ENCODE measurements at regions not wholly inside any gene's neighbourhood (a gene's known extent, or its start where the extent isn't known, plus 50 kb on each side); places are given as distances from the start of the nearest gene placed in this dataset.

DNA sequence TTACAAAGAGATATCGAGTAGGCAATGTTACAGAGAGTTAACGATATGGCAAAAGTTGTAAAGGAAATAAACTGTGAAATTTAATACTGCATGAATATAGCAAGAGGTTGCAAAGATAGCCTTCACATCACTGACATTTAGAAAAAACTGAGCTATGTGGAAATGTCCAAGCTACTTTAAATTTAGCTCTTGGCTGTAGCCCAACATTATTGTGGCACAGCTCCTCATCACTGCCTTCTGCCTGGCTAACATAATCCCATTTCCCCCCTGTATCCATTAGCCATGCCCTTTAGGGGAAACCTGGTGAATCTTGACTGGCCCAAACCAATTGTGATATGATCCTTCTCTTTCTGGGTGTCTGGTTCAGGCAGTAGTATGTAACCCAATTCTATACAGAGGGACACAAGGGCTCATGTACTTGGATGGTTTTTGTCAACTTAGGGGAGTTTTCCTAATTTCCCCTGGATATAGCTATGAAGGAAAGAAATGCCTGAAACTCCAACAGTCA is 115.4 kb downstream of the PFDN4 start:
- H3K4me3 ChIP-seq = no peak overlapping the region
- TF ChIP-seq, protein P1, sequence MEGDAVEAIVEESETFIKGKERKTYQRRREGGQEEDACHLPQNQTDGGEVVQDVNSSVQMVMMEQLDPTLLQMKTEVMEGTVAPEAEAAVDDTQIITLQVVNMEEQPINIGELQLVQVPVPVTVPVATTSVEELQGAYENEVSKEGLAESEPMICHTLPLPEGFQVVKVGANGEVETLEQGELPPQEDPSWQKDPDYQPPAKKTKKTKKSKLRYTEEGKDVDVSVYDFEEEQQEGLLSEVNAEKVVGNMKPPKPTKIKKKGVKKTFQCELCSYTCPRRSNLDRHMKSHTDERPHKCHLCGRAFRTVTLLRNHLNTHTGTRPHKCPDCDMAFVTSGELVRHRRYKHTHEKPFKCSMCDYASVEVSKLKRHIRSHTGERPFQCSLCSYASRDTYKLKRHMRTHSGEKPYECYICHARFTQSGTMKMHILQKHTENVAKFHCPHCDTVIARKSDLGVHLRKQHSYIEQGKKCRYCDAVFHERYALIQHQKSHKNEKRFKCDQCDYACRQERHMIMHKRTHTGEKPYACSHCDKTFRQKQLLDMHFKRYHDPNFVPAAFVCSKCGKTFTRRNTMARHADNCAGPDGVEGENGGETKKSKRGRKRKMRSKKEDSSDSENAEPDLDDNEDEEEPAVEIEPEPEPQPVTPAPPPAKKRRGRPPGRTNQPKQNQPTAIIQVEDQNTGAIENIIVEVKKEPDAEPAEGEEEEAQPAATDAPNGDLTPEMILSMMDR (IDR thresholded peaks at IDR 0.05; ENCODE audit: control extremely low read depth, extremely low read depth) = no peak
- no peak for ATAC-seq (ENCODE audit: insufficient read depth, low FRiP score)
- peaks cover 0 to 4% (median 0%) of the 10 kb centered on the region in 5 donors for H3K4me1 ChIP-seq (ENCODE audit: control insufficient read depth in 5 of 5, insufficient read depth in 5 of 5, low read length in 5 of 5)
- H3K9ac ChIP-seq (ENCODE audit: insufficient read depth in 1 of 2, low read length in 2 of 2) = no peak overlapping the region
- 80 to 91% methylated on average over 2 of the region's 2 CpGs for WGBS, 2 donors
- no peaks in the 10 kb centered on the region for H3K36me3 ChIP-seq (ENCODE audit: control insufficient read depth in 4 of 4, insufficient read depth in 4 of 4, low read length in 4 of 4)
- DNase-seq = peak in 1 of 3 donors; percentile 28
- no peak overlapping the region for H3K27ac ChIP-seq (ENCODE audit: low read depth in 1 of 2, low read length in 1 of 2)
- no peaks in the 10 kb centered on the region for H3K9me3 ChIP-seq (ENCODE audit: control insufficient read depth in 4 of 4, insufficient read depth in 3 of 4, low read length in 3 of 4)
- H3K27me3 ChIP-seq (ENCODE audit: control insufficient read depth in 3 of 3, insufficient read depth in 3 of 3, low read length in 2 of 3) = no peaks in the 10 kb centered on the region

DNA sequence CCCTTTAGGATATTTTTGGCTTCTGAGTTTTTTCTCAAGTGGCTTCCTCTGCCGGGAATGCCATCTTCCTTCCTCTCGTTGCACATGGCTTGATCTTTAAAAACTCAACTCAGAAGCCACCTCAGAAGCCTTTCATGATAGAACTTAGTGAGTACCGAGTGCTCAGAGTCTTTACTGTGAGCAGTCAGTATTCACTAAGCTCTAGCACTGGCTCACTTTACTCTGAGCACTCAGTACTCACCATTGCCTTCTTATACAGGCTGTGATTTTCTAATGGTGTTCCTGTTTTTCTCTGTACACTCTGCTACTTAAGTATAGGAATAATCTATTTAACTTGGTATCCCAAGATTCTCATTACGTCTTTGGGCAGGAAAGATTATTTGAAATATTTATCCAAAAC is 116.2 kb downstream of the PFDN4 start:
- Histone ChIP-seq H3K9ac (ENCODE audit: insufficient read depth in 1 of 2, low read length in 2 of 2) (no peak overlapping the region), H3K4me1 (ENCODE audit: control insufficient read depth in 5 of 5, insufficient read depth in 5 of 5, low read length in 5 of 5) (peaks cover 0 to 4% (median 0%) of the 10 kb centered on the region in 5 donors), H3K27ac (ENCODE audit: low read depth in 1 of 2, low read length in 1 of 2) (no peak overlapping the region), H3K9me3 (ENCODE audit: control insufficient read depth in 4 of 4, insufficient read depth in 3 of 4, low read length in 3 of 4) (no peaks in the 10 kb centered on the region), H3K4me3 (no peak overlapping the region), H3K36me3 (ENCODE audit: control insufficient read depth in 4 of 4, insufficient read depth in 4 of 4, low read length in 4 of 4) (no peaks in the 10 kb centered on the region), H3K27me3 (ENCODE audit: control insufficient read depth in 3 of 3, insufficient read depth in 3 of 3, low read length in 2 of 3) (no peaks in the 10 kb centered on the region)
- WGBS, 2 donors = 66 to 80% methylated on average over 4 of the region's 4 CpGs
- ATAC-seq (ENCODE audit: insufficient read depth, low FRiP score) (no peak), DNase-seq (no peak)
- TF ChIP-seq, protein P1 (IDR thresholded peaks at IDR 0.05; ENCODE audit: control extremely low read depth, extremely low read depth) = no peak

DNA sequence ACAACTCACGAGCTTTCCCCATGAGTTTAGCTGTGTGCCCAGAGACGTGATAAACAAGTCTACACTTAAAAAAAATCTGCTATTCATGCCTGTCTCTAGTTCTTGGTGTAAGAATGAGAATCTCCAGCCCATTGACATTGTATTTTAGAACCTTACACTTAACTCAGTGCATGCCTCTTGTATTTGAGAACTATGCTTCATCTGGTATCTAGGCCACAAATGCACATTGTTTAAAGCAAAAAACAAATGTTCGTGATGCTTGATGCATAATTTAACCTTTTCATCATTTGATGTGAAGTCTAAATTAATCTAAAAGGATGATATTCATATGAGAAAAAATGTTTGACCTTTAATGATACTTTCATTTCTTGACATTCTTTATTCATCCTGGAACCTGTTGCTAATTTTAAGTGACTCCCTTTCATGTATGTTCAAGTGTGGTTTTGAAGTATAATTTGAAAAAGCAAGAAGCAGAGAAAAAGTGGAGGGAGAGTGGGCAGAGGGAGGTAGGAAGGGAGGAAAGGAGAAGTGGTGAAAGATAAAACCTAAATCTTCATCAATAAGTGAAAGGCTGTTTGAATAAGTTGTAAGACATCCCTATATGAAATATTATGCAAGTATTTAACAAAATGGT is 116.9 kb downstream of the PFDN4 start:
- ATAC-seq (ENCODE audit: insufficient read depth, low FRiP score) (no peak), DNase-seq (no peak)
- WGBS, 2 donors = 79 to 80% methylated on average over 3 of the region's 3 CpGs
- no peaks in the 10 kb centered on the region for H3K9me3 ChIP-seq (ENCODE audit: control insufficient read depth in 4 of 4, insufficient read depth in 3 of 4, low read length in 3 of 4)
- H3K36me3 ChIP-seq (ENCODE audit: control insufficient read depth in 4 of 4, insufficient read depth in 4 of 4, low read length in 4 of 4) = no peaks in the 10 kb centered on the region
- no peak overlapping the region for H3K4me3 ChIP-seq
- peaks cover 0 to 4% (median 0%) of the 10 kb centered on the region in 5 donors for H3K4me1 ChIP-seq (ENCODE audit: control insufficient read depth in 5 of 5, insufficient read depth in 5 of 5, low read length in 5 of 5)
- H3K9ac ChIP-seq (ENCODE audit: insufficient read depth in 1 of 2, low read length in 2 of 2) = no peak overlapping the region
- H3K27ac ChIP-seq (ENCODE audit: low read depth in 1 of 2, low read length in 1 of 2) = no peak overlapping the region
- H3K27me3 ChIP-seq (ENCODE audit: control insufficient read depth in 3 of 3, insufficient read depth in 3 of 3, low read length in 2 of 3) = no peaks in the 10 kb centered on the region
- TF ChIP-seq, protein P1 (IDR thresholded peaks at IDR 0.05; ENCODE audit: control extremely low read depth, extremely low read depth) = no peak

DNA sequence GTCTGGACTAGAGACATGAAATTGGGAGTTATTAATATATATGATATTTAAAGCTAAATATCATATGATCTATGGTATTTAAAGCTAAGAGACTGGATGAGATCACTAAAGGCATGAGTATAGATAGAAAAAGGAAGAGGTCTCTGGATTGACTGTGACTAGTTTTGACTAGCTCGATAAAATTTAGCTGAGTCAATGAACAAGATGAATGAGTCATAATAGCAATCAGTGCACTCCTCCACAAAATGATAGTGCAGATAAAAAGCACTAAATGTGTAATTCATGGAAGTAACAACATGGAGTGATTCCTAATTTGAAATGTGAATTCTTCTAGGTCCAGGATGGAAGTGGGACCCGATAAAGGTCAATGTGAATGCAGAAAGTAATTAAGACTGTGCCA is 127.4 kb downstream of the PFDN4 start:
- H3K4me3 ChIP-seq = no peak overlapping the region
- 86 to 100% methylated on average over 2 of the region's 2 CpGs for WGBS, 2 donors

More for the DNA sequence above, 127.4 kb downstream of the PFDN4 start:
- ATAC-seq (ENCODE audit: insufficient read depth, low FRiP score) = no peak
- TF ChIP-seq, protein P1 (IDR thresholded peaks at IDR 0.05; ENCODE audit: control extremely low read depth, extremely low read depth) = no peak
- Histone ChIP-seq H3K9me3 (ENCODE audit: control insufficient read depth in 4 of 4, insufficient read depth in 3 of 4, low read length in 3 of 4) (no peaks in the 10 kb centered on the region), H3K27me3 (ENCODE audit: control insufficient read depth in 3 of 3, insufficient read depth in 3 of 3, low read length in 2 of 3) (no peaks in the 10 kb centered on the region), H3K9ac (ENCODE audit: insufficient read depth in 1 of 2, low read length in 2 of 2) (no peak overlapping the region), H3K36me3 (ENCODE audit: control insufficient read depth in 4 of 4, insufficient read depth in 4 of 4, low read length in 4 of 4) (no peaks in the 10 kb centered on the region), H3K4me1 (ENCODE audit: control insufficient read depth in 5 of 5, insufficient read depth in 5 of 5, low read length in 5 of 5) (peaks cover 0 to 7% (median 3%) of the 10 kb centered on the region in 5 donors), H3K27ac (ENCODE audit: low read depth in 1 of 2, low read length in 1 of 2) (no peak overlapping the region)
- no peak for DNase-seq
